Keratinocyte (primary cell): ENCODE measurements at regions not wholly inside any gene's neighbourhood (a gene's known extent, or its start where the extent isn't known, plus 50 kb on each side); places are given as distances from the start of the nearest gene placed in this dataset.

Source experiments
- DNase-seq: peaks from one replicate; pipeline ENCODE4 v3.0.0-alpha.2; 2011; ENCODE audit warnings: low read depth, missing footprints, low spot score
- FAIRE-seq: peaks from 2 replicates; lab custom pipeline; 2011; peaks lifted over from hg19 to GRCh38; lab: Jason Lieb, UNC
- H2AFZ ChIP-seq: 2 replicates; pipeline ENCODE4 v1.6.0; 2012; ENCODE audit warnings: low read length, control low read depth, inconsistent platforms; ENCODE audit not compliant: control insufficient read depth
- H3K27ac ChIP-seq: 2 replicates; pipeline ENCODE4 v1.5.1; 2011; ENCODE audit warnings: low read length; ENCODE audit not compliant: control insufficient read depth, insufficient read depth
- H3K27me3 ChIP-seq: 3 replicates; pipeline ENCODE4 v1.6.0; 2011; ENCODE audit warnings: low read length; ENCODE audit not compliant: control insufficient read depth, insufficient read depth; ENCODE audit errors: extremely low read depth
- H3K36me3 ChIP-seq, 2 experiments: 2 replicates in 1 of 2; 3 replicates in 1 of 2; pipeline ENCODE4 v1.5.1; 2011; ENCODE audit warnings: low read length in 2 of 2, mild to moderate bottlenecking in 1 of 2; ENCODE audit not compliant: control insufficient read depth in 2 of 2, insufficient read depth in 2 of 2; ENCODE audit errors: extremely low read depth in 1 of 2
- H3K4me1 ChIP-seq: 3 replicates; pipeline ENCODE4 v1.5.1; 2011; ENCODE audit warnings: low read length; ENCODE audit not compliant: control insufficient read depth, insufficient read depth; ENCODE audit errors: extremely low read depth
- H3K4me2 ChIP-seq: 3 replicates; pipeline ENCODE4 v1.6.0; 2011; ENCODE audit warnings: low read depth, low read length; ENCODE audit not compliant: control insufficient read depth, insufficient read depth; ENCODE audit errors: extremely low read depth
- H3K4me3 ChIP-seq, 3 experiments: fragments of 200-600 bp in 1 of 3; sonication (generic) in 1 of 3; 2 replicates in 2 of 3; 3 replicates in 1 of 3; pipeline ENCODE4 v1.5.1; 2011 to 2016; ENCODE audit warnings: low read length in 3 of 3, mild to moderate bottlenecking in 3 of 3, control low read depth in 2 of 3, inconsistent platforms in 1 of 3, low read depth in 1 of 3, mixed read lengths in 1 of 3, mixed run types in 1 of 3, moderate library complexity in 1 of 3; ENCODE audit not compliant: control insufficient read depth in 2 of 3, insufficient read depth in 2 of 3; ENCODE audit errors: extremely low read depth in 1 of 3
- H3K79me2 ChIP-seq: 2 replicates; pipeline ENCODE4 v1.6.0; 2012; ENCODE audit warnings: low read length; ENCODE audit not compliant: control insufficient read depth, insufficient read depth
- H3K9ac ChIP-seq: 3 replicates; pipeline ENCODE4 v1.6.0; 2011; ENCODE audit warnings: low read length; ENCODE audit not compliant: control insufficient read depth, insufficient read depth; ENCODE audit errors: extremely low read depth
- H3K9me1 ChIP-seq: 3 replicates; pipeline ENCODE4 v1.6.0; 2011; ENCODE audit warnings: low read length; ENCODE audit not compliant: control insufficient read depth, insufficient read depth; ENCODE audit errors: extremely low read depth
- H3K9me3 ChIP-seq: 2 replicates; pipeline ENCODE4 v1.5.1; 2012; ENCODE audit warnings: low read depth, low read length; ENCODE audit not compliant: control insufficient read depth
- H4K20me1 ChIP-seq: 3 replicates; pipeline ENCODE4 v1.6.0; 2011; ENCODE audit warnings: low read length; ENCODE audit not compliant: control insufficient read depth, insufficient read depth; ENCODE audit errors: extremely low read depth
- CTCF ChIP-seq, 3 experiments: IDR thresholded peaks in 1 of 3; conservative IDR thresholded peaks in 1 of 3; optimal IDR thresholded peaks in 1 of 3; 2 replicates in 2 of 3; 3 replicates in 1 of 3; pipeline versions ENCODE3 to v1.5.1; 2011; ENCODE audit warnings: low read length in 3 of 3, mild to moderate bottlenecking in 3 of 3, moderate library complexity in 2 of 3, control low read depth in 1 of 3, inconsistent platforms in 1 of 3; ENCODE audit not compliant: insufficient read depth in 2 of 3; ENCODE audit errors: extremely low read depth in 1 of 3
- EZH2 ChIP-seq: IDR thresholded peaks from one replicate; pipeline ENCODE4 v1.6.1; 2012; ENCODE audit warnings: inconsistent platforms, mild to moderate bottlenecking, low read length, moderate library complexity
- dilution Hi-C: fragments of 300-500 bp; cut with MboI; formaldehyde crosslinking; loops from one replicate; pipeline ENCODE4 v1.7.0; 2020; ENCODE audit warnings: low sequenced_read_pairs; ENCODE audit not compliant: extremely low pct_ligation_motif_present

- Histone ChIP-seq H3K4me2 (peak overlapping the region; percentile 3), H3K27ac (peak overlapping the region; percentile 16), H3K4me3 (no peak overlapping the region), H3K27me3 (no peaks in the 10 kb centered on the region), H3K36me3 (peaks cover 0 to 4% of the 10 kb centered on the region in 2 experiments), H3K9me3 (no peaks in the 10 kb centered on the region), H3K9ac (no peak overlapping the region), H3K79me2 (peaks cover 67% of the 10 kb centered on the region), H4K20me1 (no peaks in the 10 kb centered on the region), H3K4me1 (peaks cover 31% of the 10 kb centered on the region), H3K9me1 (no peaks in the 10 kb centered on the region), H2AFZ (no peak overlapping the region)
- DNase-seq: no peak
- TF ChIP-seq EZH2 (no peak), CTCF (optimal IDR thresholded peaks at IDR 0.05 in 1 of 3, IDR thresholded peaks at IDR 0.05 in 1 of 3, conservative IDR thresholded peaks at IDR 0.05 in 1 of 3; ENCODE audit: extremely low read depth in 1 of 3, insufficient read depth in 2 of 3, low read length in 3 of 3) (no peak)
- peak; percentile 20 for FAIRE-seq
- dilution Hi-C loops: no loop called here
These were observed 455.8 kb downstream of the PCNX1 start for GRCh38 chr14:71362920-71363584.

GRCh38 chr14:71363946-71364925, 457.0 kb downstream of the PCNX1 start:
- Histone ChIP-seq H3K9ac (no peak overlapping the region), H2AFZ (no peak overlapping the region), H4K20me1 (no peaks in the 10 kb centered on the region), H3K27me3 (no peaks in the 10 kb centered on the region), H3K79me2 (peaks cover 58% of the 10 kb centered on the region), H3K36me3 (peaks cover 0 to 4% of the 10 kb centered on the region in 2 experiments), H3K4me3 (no peak overlapping the region), H3K4me2 (peak overlapping the region; percentile 1), H3K27ac (peak overlapping the region; percentile 16), H3K9me3 (no peaks in the 10 kb centered on the region), H3K9me1 (no peaks in the 10 kb centered on the region), H3K4me1 (peaks cover 31% of the 10 kb centered on the region)
- dilution Hi-C loops: no loop called here
- TF ChIP-seq CTCF (optimal IDR thresholded peaks at IDR 0.05 in 1 of 3, IDR thresholded peaks at IDR 0.05 in 1 of 3, conservative IDR thresholded peaks at IDR 0.05 in 1 of 3; ENCODE audit: extremely low read depth in 1 of 3, insufficient read depth in 2 of 3, low read length in 3 of 3) (no peak), EZH2 (no peak)
- no peak for DNase-seq
- FAIRE-seq: no peak
